Tibial nerve (tissue), 3 donors: ENCODE measurements at regions not wholly inside any gene's neighbourhood (a gene's known extent, or its start where the extent isn't known, plus 50 kb on each side); places are given as distances from the start of the nearest gene placed in this dataset.

Experiments used
- POLR2A ChIP-seq, 2 donors: fragments of 450-650 bp; IDR thresholded peaks; one replicate each; pipeline ENCODE4 v1.6.1; 2017; ENCODE audit warnings: antibody characterized with exemption in 2 of 2, mild to moderate bottlenecking in 2 of 2, moderate library complexity in 2 of 2
- TF ChIP-seq, protein P1 (sequence below), 5 experiments: fragments of 200-600 bp in 3 of 5; fragments of 450-650 bp in 2 of 5; sonication (generic) in 3 of 5; IDR thresholded peaks; one replicate each; pipeline ENCODE4 v1.5.1; 2016 to 2019; ENCODE audit warnings: antibody characterized with exemption in 5 of 5, mild to moderate bottlenecking in 3 of 5, moderate library complexity in 2 of 5

DNA sequence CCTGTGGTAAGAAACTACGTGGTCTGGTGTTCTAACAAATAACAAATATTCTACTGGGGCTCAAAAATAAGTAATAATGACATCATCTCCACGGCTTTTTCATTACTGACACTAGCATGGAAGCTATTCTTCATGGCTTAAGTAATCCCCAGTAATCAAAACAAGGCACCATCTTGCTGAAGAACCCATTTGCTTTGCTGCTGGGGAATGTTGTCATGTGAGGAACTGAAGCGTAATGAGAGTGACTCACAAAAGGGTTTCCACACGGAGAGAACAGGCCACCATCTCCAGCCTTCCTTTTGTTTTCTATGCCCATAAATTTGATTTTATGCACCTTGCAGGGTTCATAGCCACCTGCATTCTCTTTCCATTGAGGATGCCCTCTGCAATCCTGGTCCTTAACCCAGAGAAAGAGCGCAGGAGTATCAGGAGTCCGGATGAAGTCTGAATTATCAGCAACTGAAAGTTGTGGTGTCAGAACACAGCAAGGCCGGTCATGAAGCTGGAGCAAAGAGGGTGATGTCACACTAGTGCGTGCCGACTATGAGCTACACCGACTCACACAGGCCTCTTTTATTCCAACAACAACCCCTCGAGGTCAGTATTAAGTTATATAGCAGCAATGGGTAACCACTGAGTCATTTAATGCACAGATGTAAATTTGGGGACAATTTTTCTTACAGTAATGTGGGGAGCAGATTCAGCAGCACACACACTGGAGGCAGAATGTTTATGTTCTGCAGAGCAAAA is 173.7 kb upstream of the SSTR4 start:
- TF ChIP-seq POLR2A (IDR thresholded peaks at IDR 0.05) = no peak
- TF ChIP-seq, protein P1, sequence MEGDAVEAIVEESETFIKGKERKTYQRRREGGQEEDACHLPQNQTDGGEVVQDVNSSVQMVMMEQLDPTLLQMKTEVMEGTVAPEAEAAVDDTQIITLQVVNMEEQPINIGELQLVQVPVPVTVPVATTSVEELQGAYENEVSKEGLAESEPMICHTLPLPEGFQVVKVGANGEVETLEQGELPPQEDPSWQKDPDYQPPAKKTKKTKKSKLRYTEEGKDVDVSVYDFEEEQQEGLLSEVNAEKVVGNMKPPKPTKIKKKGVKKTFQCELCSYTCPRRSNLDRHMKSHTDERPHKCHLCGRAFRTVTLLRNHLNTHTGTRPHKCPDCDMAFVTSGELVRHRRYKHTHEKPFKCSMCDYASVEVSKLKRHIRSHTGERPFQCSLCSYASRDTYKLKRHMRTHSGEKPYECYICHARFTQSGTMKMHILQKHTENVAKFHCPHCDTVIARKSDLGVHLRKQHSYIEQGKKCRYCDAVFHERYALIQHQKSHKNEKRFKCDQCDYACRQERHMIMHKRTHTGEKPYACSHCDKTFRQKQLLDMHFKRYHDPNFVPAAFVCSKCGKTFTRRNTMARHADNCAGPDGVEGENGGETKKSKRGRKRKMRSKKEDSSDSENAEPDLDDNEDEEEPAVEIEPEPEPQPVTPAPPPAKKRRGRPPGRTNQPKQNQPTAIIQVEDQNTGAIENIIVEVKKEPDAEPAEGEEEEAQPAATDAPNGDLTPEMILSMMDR (IDR thresholded peaks at IDR 0.05) = no peak
